Common myeloid progenitor, CD34-positive (primary cell): ENCODE measurements at regions not wholly inside any gene's neighbourhood (a gene's known extent, or its start where the extent isn't known, plus 50 kb on each side); places are given as distances from the start of the nearest gene placed in this dataset.

Experiments used
- CTCF ChIA-PET: fragments of 350-600 bp; sonication (Branson Sonifier 250); formaldehyde crosslinking; loops from one replicate; lab custom pipeline; 2021; ENCODE audit warnings: antibody characterized with exemption; lab: Charles Lee
- POLR2A ChIA-PET: fragments of 350-600 bp; sonication (Branson Sonifier 250); formaldehyde crosslinking; loops from one replicate; lab custom pipeline; 2021; ENCODE audit warnings: antibody characterized with exemption; lab: Charles Lee
- DNase-seq, 3 donors: peaks; one replicate each; pipeline versions ENCODE4 v3.0.0 to v3.0.0-alpha.2; 2013
- H3K27ac ChIP-seq, 2 experiments: 1 replicate in 1 of 2; 2 replicates in 1 of 2; pipeline ENCODE4 v1.7.0; 2013; ENCODE audit warnings: inconsistent platforms in 2 of 2, low read length in 2 of 2, mild to moderate bottlenecking in 2 of 2, low read depth in 1 of 2, moderate library complexity in 1 of 2; ENCODE audit not compliant: severe bottlenecking in 2 of 2, insufficient read depth in 1 of 2, poor library complexity in 1 of 2
- H3K27me3 ChIP-seq, 5 experiments: replicated peaks in 2 of 5; 1 replicate in 3 of 5; 2 replicates in 2 of 5; pipeline versions ENCODE4 v1.6.1 to v1.7.0; 2013; ENCODE audit warnings: low read length in 4 of 5, mild to moderate bottlenecking in 2 of 5, moderate library complexity in 2 of 5, inconsistent platforms in 1 of 5; ENCODE audit not compliant: insufficient read depth in 5 of 5, control insufficient read depth in 4 of 5
- H3K36me3 ChIP-seq, 4 experiments: 1 replicate in 2 of 4; 2 replicates in 2 of 4; pipeline versions ENCODE4 v1.6.1 to v1.7.0; 2013; ENCODE audit warnings: low read length in 3 of 4, control low read depth in 1 of 4, mild to moderate bottlenecking in 1 of 4; ENCODE audit not compliant: control insufficient read depth in 4 of 4, insufficient read depth in 4 of 4
- H3K4me1 ChIP-seq, 4 experiments: 1 replicate in 3 of 4; 2 replicates in 1 of 4; pipeline versions ENCODE4 v1.6.1 to v1.7.1; 2013; ENCODE audit warnings: low read length in 3 of 4, mild to moderate bottlenecking in 3 of 4, control low read depth in 1 of 4, inconsistent platforms in 1 of 4, moderate library complexity in 1 of 4; ENCODE audit not compliant: control insufficient read depth in 4 of 4, insufficient read depth in 4 of 4; ENCODE audit errors: control extremely low read depth in 1 of 4
- H3K4me3 ChIP-seq, 7 experiments: 1 replicate in 4 of 7; 2 replicates in 3 of 7; pipeline versions ENCODE4 v1.5.1 to v1.7.0; 2013; ENCODE audit warnings: mild to moderate bottlenecking in 7 of 7, low read length in 6 of 7, moderate library complexity in 6 of 7, inconsistent platforms in 2 of 7, low read depth in 2 of 7, control low read depth in 1 of 7; ENCODE audit not compliant: insufficient read depth in 4 of 7, control insufficient read depth in 1 of 7; ENCODE audit errors: extremely low read depth in 1 of 7
- H3K9me3 ChIP-seq, 5 experiments: 1 replicate in 4 of 5; 2 replicates in 1 of 5; pipeline versions ENCODE4 v1.6.1 to v1.7.1; 2013; ENCODE audit warnings: low read length in 4 of 5, mild to moderate bottlenecking in 2 of 5, inconsistent platforms in 1 of 5, low read depth in 1 of 5, moderate library complexity in 1 of 5; ENCODE audit not compliant: control insufficient read depth in 4 of 5, insufficient read depth in 2 of 5; ENCODE audit errors: control extremely low read depth in 1 of 5
- WGBS: methylation state at CpG from one replicate; pipeline ENCODE4 v1.1.5; 2013; ENCODE audit not compliant: insufficient coverage; 5-methylcytosine and 5-hydroxymethylcytosine counted together

- Histone ChIP-seq H3K27me3 (no peaks in the 10 kb centered on the region), H3K4me1 (no peaks in the 10 kb centered on the region), H3K4me3 (no peak overlapping the region), H3K36me3 (no peaks in the 10 kb centered on the region), H3K27ac (no peak overlapping the region), H3K9me3 (peaks cover 0 to 2% (median 0%) of the 10 kb centered on the region in 5 experiments)
- CTCF ChIA-PET = no interaction called here
- no peak for DNase-seq
- WGBS = 100% methylated on average over 3 of the region's 6 CpGs
- POLR2A ChIA-PET = no interaction called here
Measured at GRCh38 chr10:111944331-111944730, 239.2 kb downstream of the GPAM start.

DNA sequence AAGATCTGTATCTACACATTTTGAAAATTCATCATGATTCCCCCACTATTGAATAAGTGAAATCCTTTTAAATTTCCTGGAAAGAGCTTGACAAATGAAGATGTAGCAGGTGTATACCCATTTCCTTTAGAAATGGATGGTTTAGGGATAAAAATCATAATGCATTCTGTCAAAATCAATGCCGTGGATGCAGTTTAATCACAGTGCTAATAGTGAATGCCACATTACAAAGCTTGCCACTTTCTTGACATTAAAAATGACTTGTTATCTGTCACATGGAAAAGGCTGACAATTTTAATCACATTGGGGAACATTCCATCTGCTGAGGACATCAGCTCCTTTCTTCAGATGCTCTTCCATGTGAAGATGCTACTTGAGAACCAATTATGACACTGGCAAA, 229.6 kb downstream of the GPAM start:
- no peaks in the 10 kb centered on the region for H3K4me1 ChIP-seq
- WGBS = 86% methylated on average over 1 of the region's 1 CpG

DNA sequence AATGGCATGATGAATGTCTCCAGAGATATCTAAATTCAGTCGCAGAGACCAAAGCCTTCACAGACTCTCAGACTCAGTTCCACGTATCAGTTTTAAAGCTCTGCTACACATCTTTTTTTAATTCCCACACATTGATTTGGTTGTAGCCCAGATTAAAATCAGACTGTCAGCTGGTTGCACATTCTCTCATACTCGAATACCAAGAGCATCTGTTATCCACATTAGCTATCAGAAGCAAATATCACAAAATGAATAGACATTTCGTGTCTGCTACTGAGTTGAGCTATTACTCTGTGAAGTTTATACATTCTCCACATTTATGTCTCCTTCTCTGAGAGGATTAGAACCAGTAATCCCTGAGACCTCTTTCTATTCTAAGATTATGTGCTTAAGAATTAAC, 229.2 kb downstream of the GPAM start:
- ChIA-PET POLR2A (no interaction called here), CTCF (no interaction called here)
- WGBS = 77% methylated on average over 3 of the region's 4 CpGs
- no peaks in the 10 kb centered on the region for H3K4me1 ChIP-seq
- H3K9me3 ChIP-seq = peaks cover 0 to 6% (median 0%) of the 10 kb centered on the region in 5 experiments
- no peak overlapping the region for H3K27ac ChIP-seq
- no peaks in the 10 kb centered on the region for H3K36me3 ChIP-seq
- H3K27me3 ChIP-seq = no peaks in the 10 kb centered on the region
- H3K4me3 ChIP-seq = no peak overlapping the region
- no peak for DNase-seq

More for the DNA sequence above, 229.6 kb downstream of the GPAM start:
- Histone ChIP-seq H3K36me3 (no peaks in the 10 kb centered on the region), H3K27me3 (no peaks in the 10 kb centered on the region), H3K4me3 (no peak overlapping the region), H3K27ac (no peak overlapping the region), H3K9me3 (peaks cover 0 to 6% (median 0%) of the 10 kb centered on the region in 5 experiments)
- ChIA-PET POLR2A (no interaction called here), CTCF (no interaction called here)
- DNase-seq = no peak

- no peak overlapping the region for H3K27ac ChIP-seq
- POLR2A ChIA-PET = no interaction called here
- CTCF ChIA-PET = no interaction called here
- H3K4me3 ChIP-seq = no peak overlapping the region
- DNase-seq = no peak
- peaks cover 0 to 6% (median 0%) of the 10 kb centered on the region in 5 experiments for H3K9me3 ChIP-seq
- no peaks in the 10 kb centered on the region for H3K36me3 ChIP-seq
- WGBS = 94% methylated on average over 4 of the region's 6 CpGs
- no peaks in the 10 kb centered on the region for H3K27me3 ChIP-seq
- H3K4me1 ChIP-seq = no peaks in the 10 kb centered on the region
Measured at GRCh38 chr10:111956841-111957240, 226.7 kb downstream of the GPAM start.

GRCh38 chr10:111962951-111963350, 220.6 kb downstream of the GPAM start:
- POLR2A ChIA-PET = no interaction called here

DNA sequence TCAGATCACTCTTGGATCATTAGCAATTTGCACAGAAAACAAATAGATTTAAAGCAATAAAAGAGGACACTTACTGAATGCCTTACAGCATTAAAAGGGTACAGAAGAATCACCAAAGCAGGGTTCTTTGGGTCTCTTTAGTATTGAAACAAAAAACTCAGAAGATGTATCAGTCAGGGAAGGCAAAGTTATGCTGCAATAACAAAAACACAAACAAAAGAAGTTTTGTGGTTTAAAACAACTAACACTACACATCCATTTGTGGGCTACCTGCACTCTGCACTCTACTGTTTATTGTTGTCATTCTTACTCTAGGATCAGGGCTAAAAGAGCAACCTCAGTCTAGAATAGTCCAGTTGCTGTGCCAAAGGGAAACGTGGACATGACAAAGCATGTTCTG, 216.4 kb downstream of the GPAM start:
- DNase-seq = no peak
- no CpG with 5 or more reads among the region's 1 CpG for WGBS
- Histone ChIP-seq H3K27me3 (no peaks in the 10 kb centered on the region), H3K4me1 (no peaks in the 10 kb centered on the region), H3K36me3 (no peaks in the 10 kb centered on the region), H3K4me3 (no peak overlapping the region), H3K27ac (no peak overlapping the region), H3K9me3 (no peaks in the 10 kb centered on the region)
- POLR2A ChIA-PET = no interaction called here
- CTCF ChIA-PET = no interaction called here

More at GRCh38 chr10:111962951-111963350, 220.6 kb downstream of the GPAM start:
- Histone ChIP-seq H3K9me3 (peaks cover 0 to 3% (median 0%) of the 10 kb centered on the region in 5 experiments), H3K27me3 (no peaks in the 10 kb centered on the region), H3K4me3 (no peak overlapping the region), H3K27ac (no peak overlapping the region), H3K36me3 (no peaks in the 10 kb centered on the region), H3K4me1 (no peaks in the 10 kb centered on the region)
- DNase-seq = no peak
- CTCF ChIA-PET = no interaction called here
- WGBS = 88% methylated on average over 2 of the region's 5 CpGs

DNA sequence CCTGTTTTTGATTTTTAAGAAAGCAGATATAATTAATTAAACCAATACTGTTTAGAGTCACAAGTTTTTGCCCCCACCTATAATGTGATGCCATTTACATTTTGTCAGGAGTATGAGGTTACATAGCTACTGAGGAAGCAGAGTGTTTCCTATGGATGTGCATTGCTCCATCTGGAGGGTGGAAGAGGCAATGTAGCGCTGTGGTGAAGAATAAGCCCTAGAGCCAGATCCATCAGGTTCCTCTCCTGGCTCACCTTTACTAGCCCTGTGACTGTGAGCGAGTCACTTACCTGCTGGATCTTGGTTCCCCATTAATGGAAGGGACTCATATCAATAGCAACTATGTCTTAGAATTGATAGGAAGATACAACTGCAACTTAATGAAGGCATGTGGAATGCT, 216.0 kb downstream of the GPAM start:
- H3K27me3 ChIP-seq = no peaks in the 10 kb centered on the region
- DNase-seq = no peak
- CTCF ChIA-PET = no interaction called here
- H3K4me1 ChIP-seq = no peaks in the 10 kb centered on the region
- no CpG with 5 or more reads among the region's 2 CpGs for WGBS
- H3K4me3 ChIP-seq = no peak overlapping the region
- POLR2A ChIA-PET = no interaction called here
- no peaks in the 10 kb centered on the region for H3K9me3 ChIP-seq
- no peak overlapping the region for H3K27ac ChIP-seq
- no peaks in the 10 kb centered on the region for H3K36me3 ChIP-seq
